Tibial nerve (tissue), 3 donors: ENCODE measurements at regions not wholly inside any gene's neighbourhood (a gene's known extent, or its start where the extent isn't known, plus 50 kb on each side); places are given as distances from the start of the nearest gene placed in this dataset.

Source experiments
- POLR2A ChIP-seq, 2 donors: fragments of 450-650 bp; IDR thresholded peaks; one replicate each; pipeline ENCODE4 v1.6.1; 2017; ENCODE audit warnings: antibody characterized with exemption in 2 of 2, mild to moderate bottlenecking in 2 of 2, moderate library complexity in 2 of 2
- TF ChIP-seq, protein P1 (sequence below), 5 experiments: fragments of 200-600 bp in 3 of 5; fragments of 450-650 bp in 2 of 5; sonication (generic) in 3 of 5; IDR thresholded peaks; one replicate each; pipeline ENCODE4 v1.5.1; 2016 to 2019; ENCODE audit warnings: antibody characterized with exemption in 5 of 5, mild to moderate bottlenecking in 3 of 5, moderate library complexity in 2 of 5

- TF ChIP-seq, protein P1, sequence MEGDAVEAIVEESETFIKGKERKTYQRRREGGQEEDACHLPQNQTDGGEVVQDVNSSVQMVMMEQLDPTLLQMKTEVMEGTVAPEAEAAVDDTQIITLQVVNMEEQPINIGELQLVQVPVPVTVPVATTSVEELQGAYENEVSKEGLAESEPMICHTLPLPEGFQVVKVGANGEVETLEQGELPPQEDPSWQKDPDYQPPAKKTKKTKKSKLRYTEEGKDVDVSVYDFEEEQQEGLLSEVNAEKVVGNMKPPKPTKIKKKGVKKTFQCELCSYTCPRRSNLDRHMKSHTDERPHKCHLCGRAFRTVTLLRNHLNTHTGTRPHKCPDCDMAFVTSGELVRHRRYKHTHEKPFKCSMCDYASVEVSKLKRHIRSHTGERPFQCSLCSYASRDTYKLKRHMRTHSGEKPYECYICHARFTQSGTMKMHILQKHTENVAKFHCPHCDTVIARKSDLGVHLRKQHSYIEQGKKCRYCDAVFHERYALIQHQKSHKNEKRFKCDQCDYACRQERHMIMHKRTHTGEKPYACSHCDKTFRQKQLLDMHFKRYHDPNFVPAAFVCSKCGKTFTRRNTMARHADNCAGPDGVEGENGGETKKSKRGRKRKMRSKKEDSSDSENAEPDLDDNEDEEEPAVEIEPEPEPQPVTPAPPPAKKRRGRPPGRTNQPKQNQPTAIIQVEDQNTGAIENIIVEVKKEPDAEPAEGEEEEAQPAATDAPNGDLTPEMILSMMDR (IDR thresholded peaks at IDR 0.05): no peak
- TF ChIP-seq POLR2A (IDR thresholded peaks at IDR 0.05): no peak
Observed at GRCh38 chr4:177131736-177132135, 177.9 kb upstream of the NEIL3 start.
